HL-60 (cell line): ENCODE measurements at regions not wholly inside any gene's neighbourhood (a gene's known extent, or its start where the extent isn't known, plus 50 kb on each side); places are given as distances from the start of the nearest gene placed in this dataset.

ENCODE experiments used
- DNase-seq, 2 experiments: peaks; one replicate each; pipeline ENCODE4 v3.0.0-alpha.2; 2010 to 2020; ENCODE audit warnings: low read depth in 1 of 2, low spot score in 1 of 2
- H3K27ac ChIP-seq: fragments of 250-450 bp; sonication (Bioruptor Pico); replicated peaks from 2 replicates; pipeline ENCODE4 v1.5.1; 2020; ENCODE audit warnings: mild to moderate bottlenecking, moderate library complexity
- H3K27me3 ChIP-seq: fragments of 250-450 bp; sonication (Bioruptor Pico); 2 replicates; pipeline ENCODE4 v1.5.1; 2021; ENCODE audit warnings: mild to moderate bottlenecking, moderate library complexity; ENCODE audit not compliant: insufficient read depth, poor library complexity, severe bottlenecking
- H3K4me3 ChIP-seq: replicated peaks from 2 replicates; pipeline ENCODE4 v1.5.1; 2011; ENCODE audit warnings: mild to moderate bottlenecking, control low read depth, low read length; ENCODE audit not compliant: insufficient read depth
- GABPA ChIP-seq: IDR thresholded peaks from 2 replicates; pipeline ENCODE4 v1.6.1; 2012; ENCODE audit warnings: low read depth
- POLR2AphosphoS5 ChIP-seq: IDR thresholded peaks from 2 replicates; pipeline ENCODE4 v1.6.1; 2012; ENCODE audit warnings: low read depth
- SPI1 ChIP-seq: IDR thresholded peaks from 2 replicates; pipeline ENCODE4 v1.6.1; 2012; ENCODE audit warnings: low read depth, mild to moderate bottlenecking, borderline replicate concordance
- TF ChIP-seq, protein P1 (sequence below): IDR thresholded peaks from 2 replicates; pipeline ENCODE4 v1.6.1; 2012; ENCODE audit warnings: low read depth; ENCODE audit not compliant: insufficient replicate concordance
- TF ChIP-seq, protein P2 (sequence below): IDR thresholded peaks from one replicate; pipeline ENCODE4 v1.5.1; 2011; ENCODE audit warnings: low read length, control low read depth, inconsistent platforms; ENCODE audit not compliant: insufficient read depth

- Histone ChIP-seq H3K27ac (no peak overlapping the region), H3K27me3 (no peaks in the 10 kb centered on the region), H3K4me3 (no peak overlapping the region)
- DNase-seq = no peak
- TF ChIP-seq, protein P1, sequence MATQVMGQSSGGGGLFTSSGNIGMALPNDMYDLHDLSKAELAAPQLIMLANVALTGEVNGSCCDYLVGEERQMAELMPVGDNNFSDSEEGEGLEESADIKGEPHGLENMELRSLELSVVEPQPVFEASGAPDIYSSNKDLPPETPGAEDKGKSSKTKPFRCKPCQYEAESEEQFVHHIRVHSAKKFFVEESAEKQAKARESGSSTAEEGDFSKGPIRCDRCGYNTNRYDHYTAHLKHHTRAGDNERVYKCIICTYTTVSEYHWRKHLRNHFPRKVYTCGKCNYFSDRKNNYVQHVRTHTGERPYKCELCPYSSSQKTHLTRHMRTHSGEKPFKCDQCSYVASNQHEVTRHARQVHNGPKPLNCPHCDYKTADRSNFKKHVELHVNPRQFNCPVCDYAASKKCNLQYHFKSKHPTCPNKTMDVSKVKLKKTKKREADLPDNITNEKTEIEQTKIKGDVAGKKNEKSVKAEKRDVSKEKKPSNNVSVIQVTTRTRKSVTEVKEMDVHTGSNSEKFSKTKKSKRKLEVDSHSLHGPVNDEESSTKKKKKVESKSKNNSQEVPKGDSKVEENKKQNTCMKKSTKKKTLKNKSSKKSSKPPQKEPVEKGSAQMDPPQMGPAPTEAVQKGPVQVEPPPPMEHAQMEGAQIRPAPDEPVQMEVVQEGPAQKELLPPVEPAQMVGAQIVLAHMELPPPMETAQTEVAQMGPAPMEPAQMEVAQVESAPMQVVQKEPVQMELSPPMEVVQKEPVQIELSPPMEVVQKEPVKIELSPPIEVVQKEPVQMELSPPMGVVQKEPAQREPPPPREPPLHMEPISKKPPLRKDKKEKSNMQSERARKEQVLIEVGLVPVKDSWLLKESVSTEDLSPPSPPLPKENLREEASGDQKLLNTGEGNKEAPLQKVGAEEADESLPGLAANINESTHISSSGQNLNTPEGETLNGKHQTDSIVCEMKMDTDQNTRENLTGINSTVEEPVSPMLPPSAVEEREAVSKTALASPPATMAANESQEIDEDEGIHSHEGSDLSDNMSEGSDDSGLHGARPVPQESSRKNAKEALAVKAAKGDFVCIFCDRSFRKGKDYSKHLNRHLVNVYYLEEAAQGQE = no peak
- TF ChIP-seq GABPA (no peak), POLR2AphosphoS5 (no peak), SPI1 (no peak)
- TF ChIP-seq, protein P2, sequence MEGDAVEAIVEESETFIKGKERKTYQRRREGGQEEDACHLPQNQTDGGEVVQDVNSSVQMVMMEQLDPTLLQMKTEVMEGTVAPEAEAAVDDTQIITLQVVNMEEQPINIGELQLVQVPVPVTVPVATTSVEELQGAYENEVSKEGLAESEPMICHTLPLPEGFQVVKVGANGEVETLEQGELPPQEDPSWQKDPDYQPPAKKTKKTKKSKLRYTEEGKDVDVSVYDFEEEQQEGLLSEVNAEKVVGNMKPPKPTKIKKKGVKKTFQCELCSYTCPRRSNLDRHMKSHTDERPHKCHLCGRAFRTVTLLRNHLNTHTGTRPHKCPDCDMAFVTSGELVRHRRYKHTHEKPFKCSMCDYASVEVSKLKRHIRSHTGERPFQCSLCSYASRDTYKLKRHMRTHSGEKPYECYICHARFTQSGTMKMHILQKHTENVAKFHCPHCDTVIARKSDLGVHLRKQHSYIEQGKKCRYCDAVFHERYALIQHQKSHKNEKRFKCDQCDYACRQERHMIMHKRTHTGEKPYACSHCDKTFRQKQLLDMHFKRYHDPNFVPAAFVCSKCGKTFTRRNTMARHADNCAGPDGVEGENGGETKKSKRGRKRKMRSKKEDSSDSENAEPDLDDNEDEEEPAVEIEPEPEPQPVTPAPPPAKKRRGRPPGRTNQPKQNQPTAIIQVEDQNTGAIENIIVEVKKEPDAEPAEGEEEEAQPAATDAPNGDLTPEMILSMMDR = no peak
Observed at GRCh38 chr17:33848433-33848832, 406.7 kb upstream of the CCL2 start.

GRCh38 chr17:33854596-33854995 lies 400.5 kb upstream of the CCL2 start:
- Histone ChIP-seq H3K27me3 (peaks cover 2% of the 10 kb centered on the region), H3K4me3 (no peak overlapping the region), H3K27ac (no peak overlapping the region)
- DNase-seq = no peak
- TF ChIP-seq GABPA (no peak), SPI1 (no peak), POLR2AphosphoS5 (no peak)
- TF ChIP-seq, protein P2 = no peak
- TF ChIP-seq, protein P1 = no peak

DNA sequence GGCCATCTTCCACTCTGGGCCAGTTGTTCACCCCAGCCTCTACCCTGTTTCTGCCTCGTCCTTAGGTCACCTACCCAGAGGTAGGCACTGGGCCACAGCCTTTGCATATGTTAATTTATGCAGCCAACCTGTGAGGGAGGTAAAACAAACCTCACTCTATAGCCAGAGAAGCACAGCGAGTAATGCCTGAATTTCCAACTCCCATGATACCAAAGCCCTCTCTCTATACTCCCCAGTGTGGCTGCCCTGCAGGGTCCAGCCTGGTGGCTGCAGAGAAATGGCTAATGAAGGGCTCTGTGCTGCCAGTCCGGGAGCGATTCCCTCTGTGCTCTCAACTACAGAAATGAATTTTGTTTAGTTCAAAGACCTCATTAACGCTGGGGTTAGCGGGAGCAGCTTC lies 397.0 kb upstream of the CCL2 start:
- TF ChIP-seq SPI1 = no peak
- DNase-seq = no peak
- H3K27me3 ChIP-seq = peaks cover 2% of the 10 kb centered on the region
- no peak overlapping the region for H3K27ac ChIP-seq
- H3K4me3 ChIP-seq = no peak overlapping the region

- Histone ChIP-seq H3K4me3 (no peak overlapping the region), H3K27ac (no peak overlapping the region), H3K27me3 (peaks cover 2% of the 10 kb centered on the region)
- DNase-seq = no peak
- TF ChIP-seq SPI1 (no peak), POLR2AphosphoS5 (no peak), GABPA (no peak)
- TF ChIP-seq, protein P1 = no peak
- TF ChIP-seq, protein P2 = no peak
Observed at GRCh38 chr17:33858682-33859081, 396.4 kb upstream of the CCL2 start.
